ENCODE measurements at regions not wholly inside any gene's neighbourhood (a gene's known extent, or its start where the extent isn't known, plus 50 kb on each side); places are given as distances from the start of the nearest gene placed in this dataset.

GRCh38 chr18:26656944-26657536 lies 108.7 kb upstream of the KCTD1 start:
- DNase-seq (peak; percentile 65 to 79), ATAC-seq (peak; percentile 78)
- intact Hi-C loops (cut with DNase I, micrococcal nuclease): loop anchor here in 1 of 2 donors (10.0 kb wide), 1 partner anchor 112 kb away; the partner anchor contains the start of gene KCTD1

GRCh38 chr18:26656431-26656943 lies 108.1 kb upstream of the KCTD1 start:
- ATAC-seq: peak; percentile 21
- intact Hi-C loops (cut with DNase I, micrococcal nuclease): loop anchor here in 1 of 2 donors (10.0 kb wide), 1 partner anchor 112 kb away; the partner anchor contains the start of gene KCTD1
- DNase-seq: peak in 1 of 2 donors; percentile 15

- intact Hi-C loops (cut with DNase I, micrococcal nuclease): loop anchor here in 1 of 2 donors (10.0 kb wide), 1 partner anchor 111 kb away; the partner anchor contains the start of gene KCTD1
- DNase-seq (peak; percentile 43 to 59), ATAC-seq (peak; percentile 74)
Observed at GRCh38 chr18:26655525-26656430, 107.4 kb upstream of the KCTD1 start.

GRCh38 chr18:26654616-26655524 lies 106.5 kb upstream of the KCTD1 start:
- intact Hi-C loops (cut with DNase I, micrococcal nuclease): loop anchor here in 1 of 2 donors (10.0 kb wide), 1 partner anchor 110 kb away; the partner anchor contains the start of gene KCTD1
- DNase-seq (no peak), ATAC-seq (no peak)

- intact Hi-C loops (cut with DNase I, micrococcal nuclease): loop anchor here in 1 of 2 donors (10.0 kb wide), 1 partner anchor 109 kb away; the partner anchor contains the start of gene KCTD1
- DNase-seq: no peak
- ATAC-seq: no peak
Observed at GRCh38 chr18:26653943-26654615, 105.7 kb upstream of the KCTD1 start.

GRCh38 chr18:26652501-26652900 lies 104.1 kb upstream of the KCTD1 start:
- intact Hi-C loops (cut with DNase I, micrococcal nuclease): loop anchor here in 1 of 2 donors (10.0 kb wide), 1 partner anchor 108 kb away; the partner anchor contains the start of gene KCTD1
- DNase-seq (no peak), ATAC-seq (no peak)

- intact Hi-C loops (cut with DNase I, micrococcal nuclease): loop anchor here in 1 of 2 donors (10.0 kb wide), 1 partner anchor 106 kb away; the partner anchor contains the start of gene KCTD1
- DNase-seq: no peak
- ATAC-seq: no peak
Observed at GRCh38 chr18:26650310-26651268, 102.2 kb upstream of the KCTD1 start.

- DNase-seq (no peak), ATAC-seq (peak; percentile 26)
- intact Hi-C loops (cut with DNase I, micrococcal nuclease): no loop called here
Observed at GRCh38 chr18:26649193-26649543, 100.8 kb upstream of the KCTD1 start.

- DNase-seq (no peak), ATAC-seq (no peak)
- intact Hi-C loops (cut with DNase I, micrococcal nuclease): no loop called here
Observed at GRCh38 chr18:26648509-26649192, 100.3 kb upstream of the KCTD1 start.

- DNase-seq: no peak
- intact Hi-C loops (cut with DNase I, micrococcal nuclease): no loop called here
- ATAC-seq: no peak
Observed at GRCh38 chr18:26646901-26647300, 98.5 kb upstream of the KCTD1 start.

GRCh38 chr18:26642440-26643348 lies 94.3 kb upstream of the KCTD1 start:
- DNase-seq: no peak
- no peak for ATAC-seq
- intact Hi-C loops (cut with DNase I, micrococcal nuclease): no loop called here

GRCh38 chr18:26640541-26640940 lies 92.2 kb upstream of the KCTD1 start:
- intact Hi-C loops (cut with DNase I, micrococcal nuclease): no loop called here
- ATAC-seq: no peak
- no peak for DNase-seq

GRCh38 chr18:26639149-26639548 lies 90.8 kb upstream of the KCTD1 start:
- ATAC-seq: no peak
- intact Hi-C loops (cut with DNase I, micrococcal nuclease): no loop called here

GRCh38 chr18:26637983-26638382 lies 89.6 kb upstream of the KCTD1 start:
- ATAC-seq (no peak), DNase-seq (no peak)
- intact Hi-C loops (cut with DNase I, micrococcal nuclease): no loop called here

More at GRCh38 chr18:26639149-26639548, 90.8 kb upstream of the KCTD1 start:
- no peak for DNase-seq

GRCh38 chr18:26637324-26637723 lies 89.0 kb upstream of the KCTD1 start:
- ATAC-seq: no peak
- intact Hi-C loops (cut with DNase I, micrococcal nuclease): no loop called here
- DNase-seq: no peak
